GM18519 (cell line): ENCODE measurements at regions not wholly inside any gene's neighbourhood (a gene's known extent, or its start where the extent isn't known, plus 50 kb on each side); places are given as distances from the start of the nearest gene placed in this dataset.
"Not testable (repeated sequence)": the region's sequence is repeated elsewhere in the genome, so short reads cannot be mapped to it uniquely, and the experiment has no call there.

Source experiments
- ATAC-seq: cut with Tn5 transposase; IDR thresholded peaks from one replicate; pipeline ENCODE4 v1.9.1; 2021; ENCODE audit warnings: mild to moderate bottlenecking, moderate library complexity; ENCODE audit not compliant: unreplicated experiment, low FRiP score

DNA sequence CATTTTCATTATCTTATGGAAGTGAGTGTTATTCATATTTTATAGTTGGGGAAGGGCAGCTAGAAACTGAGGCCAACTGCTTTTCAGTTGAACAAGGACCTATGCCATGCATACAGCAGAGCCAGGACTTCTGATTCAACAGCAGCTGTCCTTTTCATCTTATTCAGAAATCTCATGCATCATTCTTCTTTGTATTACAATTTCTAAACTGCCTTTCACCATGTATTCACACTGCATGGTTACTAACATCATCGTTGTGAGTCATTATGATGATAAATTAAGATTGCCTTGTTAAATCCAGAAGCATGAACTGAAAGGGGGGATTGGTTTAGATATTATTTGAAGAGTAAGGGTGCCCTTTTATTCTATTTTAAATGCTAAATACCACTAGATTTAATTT lies 1470.1 kb upstream of the GOT2 start:
- ATAC-seq, result no peak

DNA sequence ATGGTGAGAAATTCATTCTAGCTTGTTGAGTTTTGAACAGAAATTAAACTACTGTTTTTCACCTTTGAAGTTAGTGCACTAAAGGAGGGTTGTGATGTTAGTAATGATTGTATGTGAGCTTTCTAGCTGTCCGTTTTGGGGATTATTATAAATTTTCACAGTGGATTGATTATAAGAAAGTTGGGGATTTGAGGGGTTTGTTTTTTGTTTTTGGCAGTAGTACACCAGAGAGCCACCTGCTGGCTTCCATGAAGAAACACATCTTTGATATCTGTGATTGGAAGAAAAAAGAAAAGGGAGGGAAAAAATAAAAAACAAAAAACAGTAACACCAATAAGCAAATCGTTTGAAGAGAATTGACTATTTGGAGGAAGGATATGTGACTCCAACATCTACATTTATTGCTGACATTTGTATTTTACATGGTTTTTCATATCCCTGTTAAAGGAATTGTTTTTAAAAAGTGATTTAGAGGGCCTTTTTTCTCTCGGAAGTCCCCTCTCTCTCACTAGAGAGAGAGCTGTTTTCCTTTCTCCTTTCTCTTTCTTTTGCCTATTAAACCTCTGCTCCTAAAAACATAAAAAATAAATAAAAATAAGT lies 1469.5 kb upstream of the GOT2 start:
- no peak for ATAC-seq

DNA sequence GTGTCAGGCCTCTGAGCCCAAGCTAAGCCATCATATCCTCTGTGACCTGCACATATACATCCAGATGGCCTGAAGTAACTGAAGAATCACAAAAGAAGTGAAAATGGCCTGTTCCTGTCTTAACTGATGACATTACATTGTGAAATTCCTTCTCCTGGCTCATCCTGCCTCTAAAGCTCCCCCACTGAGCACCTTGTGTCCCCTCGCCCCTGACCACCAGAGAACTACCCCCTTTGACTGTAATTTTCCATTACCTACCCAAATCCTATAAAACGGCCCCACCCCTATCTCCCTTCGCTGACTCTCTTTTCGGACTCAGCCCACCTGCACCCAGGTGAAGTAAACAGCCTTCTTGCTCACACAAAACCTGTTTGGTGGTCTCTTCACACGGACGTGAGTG lies 1466.6 kb upstream of the GOT2 start:
- ATAC-seq, result not testable (repeated sequence)

DNA sequence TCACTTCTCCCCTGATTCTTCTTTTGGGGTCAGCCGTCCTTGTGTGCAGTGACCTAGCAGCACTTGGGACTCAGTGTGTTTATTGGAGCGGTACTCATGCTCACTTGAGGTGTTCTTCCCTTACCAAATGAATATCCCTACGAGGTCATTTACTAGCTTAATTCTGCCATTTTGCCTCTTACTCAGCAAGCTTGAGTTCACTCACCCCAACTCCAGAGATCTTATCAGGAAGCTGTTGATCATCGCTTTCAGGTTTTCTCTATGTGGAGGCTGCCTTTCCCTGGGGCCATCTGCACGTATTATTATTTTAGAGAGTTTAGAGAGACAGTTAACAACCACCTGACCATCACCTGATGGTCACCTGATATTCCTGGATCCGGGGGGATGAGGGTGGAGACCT lies 1466.0 kb upstream of the GOT2 start:
- ATAC-seq, result no peak

DNA sequence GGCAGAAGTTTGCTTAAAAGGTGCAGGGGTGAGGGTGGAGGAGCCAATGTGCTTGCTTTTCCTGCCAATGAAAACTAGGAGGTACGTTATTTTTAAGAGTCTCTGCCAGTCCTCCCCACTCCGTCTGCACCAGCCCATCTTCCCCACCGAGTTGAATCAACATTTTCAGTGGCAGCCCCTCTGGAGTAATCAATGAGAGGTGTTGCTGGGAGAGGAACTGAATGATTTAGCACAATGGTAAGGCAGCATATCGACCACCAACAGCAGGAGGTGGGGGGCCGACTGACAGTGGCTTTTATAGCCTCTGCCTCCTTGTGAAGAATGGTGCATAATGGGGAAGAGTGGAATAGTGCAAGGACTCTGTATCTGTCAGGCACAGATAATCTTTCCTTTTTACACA lies 1465.0 kb upstream of the GOT2 start:
- no peak for ATAC-seq

DNA sequence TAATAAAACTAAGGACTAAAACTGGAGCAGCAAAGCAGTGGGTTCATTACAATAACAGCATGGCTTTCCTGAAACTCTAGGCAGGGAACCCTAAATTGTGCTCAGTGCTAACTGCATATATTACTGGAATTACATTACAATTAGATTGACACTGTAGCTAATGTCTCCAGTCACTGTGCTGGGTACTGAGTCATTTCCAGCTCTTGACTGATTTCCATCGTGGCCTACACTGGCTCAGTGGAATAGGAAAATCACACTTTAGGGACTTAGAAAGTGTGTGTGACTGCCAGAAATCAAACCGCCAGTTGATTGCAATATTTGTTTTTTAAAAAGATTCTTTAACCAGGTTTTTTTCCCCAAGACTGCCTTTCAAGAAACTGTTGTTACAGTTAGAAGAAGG lies 1447.4 kb upstream of the GOT2 start:
- no peak for ATAC-seq

DNA sequence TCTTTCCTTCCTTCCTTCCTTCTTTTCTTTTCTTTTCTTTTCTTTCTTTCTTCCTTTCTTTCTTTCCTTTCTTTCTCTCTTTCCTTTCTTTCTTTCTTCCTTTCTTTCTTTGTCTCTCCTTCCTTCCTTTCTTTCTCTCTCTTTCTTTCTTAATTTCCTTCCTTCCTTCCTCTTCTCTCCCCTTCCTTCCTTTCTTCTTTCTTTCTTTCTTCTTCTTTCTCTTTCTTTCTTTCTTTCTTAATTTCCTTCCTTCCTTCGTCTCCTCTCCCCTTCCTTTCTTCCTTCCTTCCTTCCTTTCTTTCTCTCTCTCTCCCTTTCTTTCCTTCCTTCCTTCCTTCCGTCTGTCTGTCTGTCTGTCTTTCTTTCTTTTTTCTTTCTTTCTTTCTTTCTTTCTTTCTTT lies 1446.5 kb upstream of the GOT2 start:
- ATAC-seq, result no peak

DNA sequence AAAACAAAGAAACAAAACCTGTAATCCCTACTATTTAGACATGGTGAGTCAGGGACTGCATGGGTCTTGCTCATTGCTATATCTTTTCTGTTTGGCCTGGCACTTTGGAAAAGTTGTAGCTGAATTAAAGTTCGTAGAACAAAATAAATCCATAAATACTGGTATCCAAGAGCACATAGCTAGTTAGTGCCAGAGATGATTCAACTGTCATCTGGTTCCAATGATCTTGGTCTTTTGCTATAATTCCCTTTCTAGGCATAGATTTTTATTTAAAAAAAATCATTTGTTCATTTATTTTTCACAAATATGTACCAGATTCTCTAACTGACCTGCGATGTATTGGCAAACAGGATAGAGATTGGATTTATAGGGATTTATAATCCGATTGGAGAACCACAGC lies 1436.1 kb upstream of the GOT2 start:
- ATAC-seq, result no peak

DNA sequence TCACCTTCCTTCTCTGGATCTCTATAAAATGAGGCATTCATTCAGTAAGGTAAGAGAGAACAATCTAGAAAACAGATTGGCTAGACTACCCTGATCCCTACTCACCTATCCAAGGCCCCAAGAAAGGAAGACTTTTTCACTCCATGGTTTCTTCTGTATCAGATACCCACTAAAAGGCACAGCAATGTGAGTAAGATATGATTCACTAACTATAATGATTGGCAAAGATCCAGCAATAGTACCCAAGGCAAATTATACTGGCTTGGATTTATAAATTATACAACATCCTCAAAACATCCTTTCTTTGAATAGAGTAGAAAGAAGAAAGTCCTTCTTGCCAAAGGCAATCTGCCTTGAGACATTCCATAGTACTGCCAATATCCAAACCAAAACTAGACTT lies 1432.0 kb upstream of the GOT2 start:
- ATAC-seq, result no peak

DNA sequence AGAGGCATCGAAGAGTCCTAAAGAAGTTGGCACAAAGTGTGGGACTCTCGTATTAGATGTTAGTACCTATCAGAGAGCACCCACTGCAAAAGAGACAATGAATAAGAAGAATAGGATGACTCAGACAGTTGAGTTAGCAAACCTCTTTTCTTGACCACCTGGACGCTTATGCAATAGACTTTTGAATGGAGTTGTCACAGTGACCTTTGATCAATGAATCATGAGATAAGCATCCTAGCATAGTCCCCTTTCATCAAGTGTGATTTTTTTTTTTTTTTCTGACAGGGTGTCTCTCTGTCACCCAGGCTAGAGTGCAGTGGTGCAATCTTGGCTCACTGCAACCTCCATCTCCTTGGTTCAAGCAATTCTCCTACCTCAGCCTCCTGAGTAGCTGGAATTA lies 1417.9 kb upstream of the GOT2 start:
- no peak for ATAC-seq

DNA sequence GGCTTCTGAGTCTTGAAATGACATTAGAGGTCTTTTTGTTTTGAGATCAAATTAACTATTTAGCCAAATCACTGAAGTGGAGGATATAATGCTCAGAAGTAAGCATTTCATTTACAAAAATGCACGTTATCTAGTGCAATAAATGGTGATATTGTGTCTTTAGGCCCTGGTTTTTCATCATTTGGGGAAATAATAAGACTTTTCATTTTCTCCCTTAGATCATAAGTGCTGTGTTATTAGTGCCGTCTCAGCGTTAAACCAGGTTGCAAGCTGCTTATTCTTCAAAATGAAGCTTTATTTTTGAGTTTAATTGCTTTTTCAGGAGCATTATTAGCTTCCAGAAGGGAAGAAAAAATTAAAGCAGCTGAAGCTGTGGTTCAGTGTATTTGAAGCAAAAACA lies 1416.8 kb upstream of the GOT2 start:
- ATAC-seq, result no peak

DNA sequence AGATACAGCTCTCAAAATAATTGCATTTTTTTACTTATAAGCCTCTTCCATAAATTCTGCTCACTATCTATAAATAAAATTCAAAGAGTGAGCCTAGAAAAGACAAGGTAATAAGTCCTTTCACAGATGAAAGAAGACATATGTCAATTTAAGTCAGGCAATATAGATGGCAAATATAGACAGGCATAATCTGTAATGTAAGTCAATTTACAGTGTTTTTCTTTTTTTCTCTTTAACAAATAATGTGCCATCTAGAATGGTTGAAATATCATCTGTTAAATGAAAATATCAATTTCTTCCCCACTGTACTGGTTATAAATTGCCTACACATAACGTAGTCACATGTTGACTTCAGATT lies 1409.2 kb upstream of the GOT2 start:
- ATAC-seq, result no peak

DNA sequence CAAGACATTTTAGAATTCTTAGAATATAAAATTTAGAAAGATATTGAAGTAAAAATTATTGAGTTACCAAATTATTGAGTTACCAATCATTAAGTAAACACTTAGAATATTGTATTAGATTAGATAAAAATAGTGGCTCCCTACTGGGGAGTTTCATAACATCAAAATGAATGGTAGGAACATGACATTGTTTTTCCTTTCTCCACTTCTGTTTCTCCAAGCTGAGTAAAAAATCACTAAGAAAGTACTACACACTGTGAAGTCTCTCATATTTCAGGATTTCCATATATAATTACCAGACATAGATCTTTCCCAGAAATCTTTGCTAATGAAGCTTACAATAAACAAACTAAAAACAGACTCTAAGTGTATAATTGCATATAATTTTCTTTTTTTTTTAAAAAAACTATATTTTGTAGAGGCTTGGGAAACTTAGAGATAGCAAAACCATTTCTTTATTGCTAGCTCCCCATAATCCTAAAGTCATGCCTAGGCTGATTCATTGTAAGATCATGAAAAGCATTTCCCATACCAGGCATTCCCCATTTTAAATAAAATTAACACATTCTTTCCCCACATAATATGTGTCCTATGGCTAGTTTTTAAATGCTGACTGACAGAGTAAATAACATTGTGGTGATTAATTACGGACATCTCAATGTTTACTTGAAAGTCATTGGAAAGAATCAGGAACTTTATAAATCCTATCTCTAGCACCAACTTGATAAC lies 1408.7 kb upstream of the GOT2 start:
- ATAC-seq, result no peak

DNA sequence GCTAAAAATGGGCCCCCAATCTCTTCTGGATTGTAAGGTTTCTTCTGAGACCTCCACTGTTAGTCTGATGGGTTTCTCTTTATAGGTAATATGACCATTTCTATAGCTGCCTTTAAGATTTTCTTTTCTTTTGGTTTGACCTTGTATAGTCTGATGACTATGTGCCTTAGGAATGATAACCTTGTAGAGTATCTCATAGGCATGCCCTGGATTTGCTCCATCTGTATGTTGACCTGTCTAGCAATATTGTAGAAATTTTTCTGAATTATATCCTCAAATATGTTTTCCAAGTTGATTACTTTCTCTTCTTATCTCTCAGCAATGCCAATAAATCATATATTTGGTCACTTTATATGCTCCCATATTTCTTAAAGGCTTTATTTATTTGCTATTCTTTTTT lies 1403.8 kb upstream of the GOT2 start:
- no peak for ATAC-seq

DNA sequence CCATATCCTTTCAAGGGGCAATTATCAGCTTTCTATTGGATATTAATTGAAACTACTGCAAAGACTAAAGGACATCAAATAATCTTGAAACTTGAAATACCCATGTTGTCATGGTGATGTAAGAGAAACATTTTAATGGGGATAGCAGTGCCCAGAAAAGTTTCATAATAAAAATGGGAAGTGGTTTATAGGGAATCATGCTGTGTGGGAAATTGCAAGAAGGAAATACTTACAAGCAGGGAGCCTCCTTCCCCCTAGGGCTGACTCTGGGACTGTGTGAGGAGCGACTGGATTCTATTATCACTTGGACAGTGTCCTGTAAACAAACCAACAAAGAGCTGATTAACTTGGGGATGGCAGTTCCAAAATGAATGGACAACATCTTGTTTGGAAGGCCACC lies 1393.1 kb upstream of the GOT2 start:
- ATAC-seq, result no peak

DNA sequence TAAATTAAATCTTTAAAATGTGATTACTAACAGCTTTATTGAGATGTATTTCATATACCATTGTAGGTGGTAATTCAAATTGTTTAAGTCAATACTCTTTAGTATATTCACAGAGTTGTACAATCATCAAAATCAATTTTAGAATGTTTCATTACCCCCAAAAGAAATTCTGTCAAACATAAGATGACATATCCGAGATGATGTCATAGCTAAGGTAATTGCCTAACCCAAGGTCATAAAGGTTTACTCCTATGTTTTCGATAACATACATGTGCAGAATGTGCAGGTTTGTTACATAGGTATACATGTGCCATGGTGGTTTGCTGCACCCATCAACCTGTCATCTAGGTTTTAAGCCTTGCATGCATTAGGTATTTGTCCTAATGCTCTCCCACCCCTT lies 1392.0 kb upstream of the GOT2 start:
- ATAC-seq, result not testable (repeated sequence)

DNA sequence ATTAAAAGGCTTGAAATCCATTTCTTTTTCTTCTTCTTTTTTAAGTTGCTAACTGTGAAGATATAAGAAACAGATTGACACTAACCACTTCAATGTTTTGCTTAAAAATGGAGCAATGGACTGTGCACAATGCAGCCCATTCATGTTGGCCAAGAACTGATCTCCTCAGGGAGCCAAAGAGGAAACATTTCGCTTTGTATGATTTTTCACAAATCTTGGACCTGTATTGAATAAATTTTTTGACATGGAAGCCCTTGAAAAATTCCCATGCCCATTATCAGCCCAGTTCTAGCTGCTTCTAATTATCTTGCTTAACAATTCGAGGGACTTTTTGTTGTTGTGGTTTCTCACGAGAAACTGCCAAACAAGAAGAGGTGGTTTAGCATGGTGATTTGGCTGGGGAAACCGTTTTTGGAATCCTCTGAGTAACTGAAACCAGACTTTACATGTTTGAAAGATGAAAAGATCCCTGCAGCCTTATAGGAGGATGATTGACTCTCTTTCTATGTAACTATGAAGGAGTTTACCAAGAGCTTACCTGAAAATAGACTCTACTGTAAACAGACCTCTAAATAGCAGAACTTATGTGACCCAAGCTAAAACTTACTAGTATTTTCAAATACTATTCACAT lies 1389.4 kb upstream of the GOT2 start:
- ATAC-seq, result no peak

DNA sequence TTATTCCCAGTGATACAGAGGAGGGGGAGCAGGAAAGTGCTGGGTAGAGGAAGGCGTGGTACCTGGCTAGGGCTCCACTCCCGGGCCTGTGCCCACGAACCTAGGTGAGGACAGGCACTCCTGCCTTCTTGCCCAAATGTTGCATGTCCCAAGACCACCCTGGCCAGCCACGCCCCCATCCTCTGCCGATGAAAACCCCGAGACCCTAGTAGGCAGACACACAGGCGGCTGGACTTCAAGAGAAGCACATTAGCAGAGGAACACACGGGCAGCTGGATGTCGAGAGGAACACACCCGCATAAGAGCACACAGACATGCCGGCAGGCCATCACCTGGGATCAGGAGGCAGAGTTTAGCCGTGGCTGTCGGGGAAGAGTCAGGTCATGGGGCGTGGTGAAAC lies 1386.5 kb upstream of the GOT2 start:
- ATAC-seq, result no peak

DNA sequence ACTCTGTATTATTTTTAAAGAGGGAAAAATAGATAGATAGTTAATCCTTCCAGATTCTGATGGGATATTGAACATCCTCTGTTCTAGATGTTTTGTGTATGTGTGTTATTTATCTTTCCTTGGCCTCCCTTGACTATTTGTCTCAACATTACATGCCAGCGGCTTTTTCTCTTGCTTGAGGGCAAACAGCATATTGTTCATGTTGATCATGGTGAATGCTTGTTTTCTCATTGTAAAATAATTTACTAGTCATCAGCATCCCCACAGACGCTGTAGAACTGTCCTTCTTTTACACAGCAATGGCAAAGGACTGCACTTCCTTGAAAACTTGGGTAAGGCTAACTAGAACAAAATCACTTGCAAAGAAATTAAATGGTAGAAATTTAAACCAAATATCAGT lies 1376.4 kb upstream of the GOT2 start:
- ATAC-seq, result no peak

DNA sequence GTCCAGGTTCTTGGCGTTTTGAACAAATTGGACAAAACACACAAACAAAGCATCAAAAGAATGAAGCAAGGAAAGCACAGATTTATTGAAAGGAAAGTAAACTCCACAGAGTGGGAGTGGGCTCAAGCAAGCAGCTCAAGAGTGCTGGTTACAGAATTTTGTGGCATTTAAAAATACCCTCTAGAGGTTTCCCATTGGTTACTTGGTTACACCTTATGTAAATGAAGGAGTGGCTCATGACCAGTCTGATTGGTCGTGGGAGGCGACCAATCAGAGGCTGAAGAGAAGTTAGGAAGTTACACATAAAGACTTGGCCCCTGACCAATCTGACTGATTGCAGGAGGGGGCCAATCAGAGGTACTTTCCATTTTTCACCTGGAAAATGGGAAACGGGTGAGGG lies 1373.8 kb upstream of the GOT2 start:
- ATAC-seq, result no peak

DNA sequence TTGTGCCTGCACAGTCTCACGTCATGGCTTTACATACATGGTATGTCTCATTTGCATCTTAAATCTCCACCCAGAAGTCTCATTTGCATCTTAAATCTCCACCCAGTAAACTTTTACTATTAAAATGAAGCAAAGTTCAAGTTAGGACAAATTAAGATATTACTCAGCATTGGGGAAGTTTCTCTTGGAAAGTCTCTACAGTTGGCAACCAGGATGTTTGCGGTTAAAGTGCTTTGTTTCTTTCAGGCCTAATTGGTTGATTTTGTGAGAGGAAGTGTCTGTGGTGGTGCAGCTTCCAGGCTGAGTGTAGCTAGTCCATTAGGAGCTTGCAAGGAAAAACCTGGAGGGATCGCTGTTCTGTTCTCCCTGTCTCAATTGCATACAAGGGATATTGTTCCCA lies 1373.3 kb upstream of the GOT2 start:
- ATAC-seq, result no peak

DNA sequence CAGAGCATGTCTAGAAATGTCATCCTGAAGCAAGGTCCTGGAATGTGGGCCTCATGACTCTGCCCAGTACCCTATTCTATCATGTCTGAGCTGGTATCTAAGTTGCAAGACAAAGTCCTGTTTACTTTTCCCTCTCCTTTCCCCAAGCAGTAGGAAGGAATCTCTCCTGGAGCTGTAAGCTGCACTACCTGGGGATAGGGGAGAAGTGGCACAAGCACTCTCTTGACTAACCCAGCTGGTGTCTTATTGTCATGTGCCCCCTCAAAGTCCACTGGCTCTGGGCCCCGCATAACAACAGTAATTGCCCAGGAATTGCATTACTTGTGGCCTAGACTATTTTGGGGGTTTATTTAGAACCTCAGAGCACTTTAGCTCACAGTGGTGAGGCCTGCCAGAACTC lies 1366.3 kb upstream of the GOT2 start:
- ATAC-seq, result no peak
